GM12874 (cell line): ENCODE measurements at regions not wholly inside any gene's neighbourhood (a gene's known extent, or its start where the extent isn't known, plus 50 kb on each side); places are given as distances from the start of the nearest gene placed in this dataset.

ENCODE experiments used
- TF ChIP-seq, protein P1 (sequence below): IDR thresholded peaks from 2 replicates; pipeline ENCODE4 v1.5.1; 2011; ENCODE audit warnings: low read depth, mild to moderate bottlenecking, control low read depth, low read length, moderate library complexity; ENCODE audit not compliant: insufficient read depth

DNA sequence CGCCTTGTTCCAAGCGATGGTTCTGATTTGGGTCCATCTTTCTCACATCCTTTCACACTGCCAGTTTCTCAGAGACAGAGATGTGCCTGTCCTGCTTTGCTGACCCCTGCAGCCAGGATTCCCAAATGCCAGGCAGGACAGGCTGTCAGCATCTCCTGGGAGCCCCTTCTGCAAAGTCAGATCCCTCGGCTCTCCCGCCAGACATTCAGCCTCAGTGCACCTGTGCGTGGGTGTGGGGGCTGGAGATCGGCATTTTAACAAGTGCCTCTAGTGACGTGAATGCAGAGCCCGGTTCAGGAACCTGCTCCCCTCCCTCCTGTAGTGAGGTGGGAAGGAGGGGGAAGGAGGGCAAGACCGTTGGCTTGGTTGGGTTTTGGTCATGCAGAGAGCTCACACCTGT lies 108.9 kb upstream of the FGF3 start:
- TF ChIP-seq, protein P1, sequence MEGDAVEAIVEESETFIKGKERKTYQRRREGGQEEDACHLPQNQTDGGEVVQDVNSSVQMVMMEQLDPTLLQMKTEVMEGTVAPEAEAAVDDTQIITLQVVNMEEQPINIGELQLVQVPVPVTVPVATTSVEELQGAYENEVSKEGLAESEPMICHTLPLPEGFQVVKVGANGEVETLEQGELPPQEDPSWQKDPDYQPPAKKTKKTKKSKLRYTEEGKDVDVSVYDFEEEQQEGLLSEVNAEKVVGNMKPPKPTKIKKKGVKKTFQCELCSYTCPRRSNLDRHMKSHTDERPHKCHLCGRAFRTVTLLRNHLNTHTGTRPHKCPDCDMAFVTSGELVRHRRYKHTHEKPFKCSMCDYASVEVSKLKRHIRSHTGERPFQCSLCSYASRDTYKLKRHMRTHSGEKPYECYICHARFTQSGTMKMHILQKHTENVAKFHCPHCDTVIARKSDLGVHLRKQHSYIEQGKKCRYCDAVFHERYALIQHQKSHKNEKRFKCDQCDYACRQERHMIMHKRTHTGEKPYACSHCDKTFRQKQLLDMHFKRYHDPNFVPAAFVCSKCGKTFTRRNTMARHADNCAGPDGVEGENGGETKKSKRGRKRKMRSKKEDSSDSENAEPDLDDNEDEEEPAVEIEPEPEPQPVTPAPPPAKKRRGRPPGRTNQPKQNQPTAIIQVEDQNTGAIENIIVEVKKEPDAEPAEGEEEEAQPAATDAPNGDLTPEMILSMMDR, result no peak

DNA sequence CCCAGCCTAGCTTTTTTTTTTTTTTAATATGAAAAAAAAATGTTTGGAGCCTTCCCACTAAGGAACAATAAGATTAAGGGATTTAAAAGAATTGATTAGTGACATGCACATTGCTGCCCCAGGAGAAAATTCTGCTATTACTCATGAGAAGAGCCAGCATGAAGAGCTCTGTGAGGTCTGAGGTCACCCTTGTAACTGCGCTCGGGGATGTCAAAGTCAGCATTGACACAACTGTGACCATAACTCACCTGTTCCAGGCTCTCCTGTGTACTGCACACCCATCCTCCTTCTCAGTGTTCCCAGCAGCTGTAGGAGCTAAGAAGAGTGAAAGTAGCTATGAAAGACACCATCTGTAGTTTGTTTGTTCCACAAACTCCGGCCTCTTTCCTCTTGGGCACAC lies 109.8 kb upstream of the FGF3 start:
- TF ChIP-seq, protein P1, result no peak

DNA sequence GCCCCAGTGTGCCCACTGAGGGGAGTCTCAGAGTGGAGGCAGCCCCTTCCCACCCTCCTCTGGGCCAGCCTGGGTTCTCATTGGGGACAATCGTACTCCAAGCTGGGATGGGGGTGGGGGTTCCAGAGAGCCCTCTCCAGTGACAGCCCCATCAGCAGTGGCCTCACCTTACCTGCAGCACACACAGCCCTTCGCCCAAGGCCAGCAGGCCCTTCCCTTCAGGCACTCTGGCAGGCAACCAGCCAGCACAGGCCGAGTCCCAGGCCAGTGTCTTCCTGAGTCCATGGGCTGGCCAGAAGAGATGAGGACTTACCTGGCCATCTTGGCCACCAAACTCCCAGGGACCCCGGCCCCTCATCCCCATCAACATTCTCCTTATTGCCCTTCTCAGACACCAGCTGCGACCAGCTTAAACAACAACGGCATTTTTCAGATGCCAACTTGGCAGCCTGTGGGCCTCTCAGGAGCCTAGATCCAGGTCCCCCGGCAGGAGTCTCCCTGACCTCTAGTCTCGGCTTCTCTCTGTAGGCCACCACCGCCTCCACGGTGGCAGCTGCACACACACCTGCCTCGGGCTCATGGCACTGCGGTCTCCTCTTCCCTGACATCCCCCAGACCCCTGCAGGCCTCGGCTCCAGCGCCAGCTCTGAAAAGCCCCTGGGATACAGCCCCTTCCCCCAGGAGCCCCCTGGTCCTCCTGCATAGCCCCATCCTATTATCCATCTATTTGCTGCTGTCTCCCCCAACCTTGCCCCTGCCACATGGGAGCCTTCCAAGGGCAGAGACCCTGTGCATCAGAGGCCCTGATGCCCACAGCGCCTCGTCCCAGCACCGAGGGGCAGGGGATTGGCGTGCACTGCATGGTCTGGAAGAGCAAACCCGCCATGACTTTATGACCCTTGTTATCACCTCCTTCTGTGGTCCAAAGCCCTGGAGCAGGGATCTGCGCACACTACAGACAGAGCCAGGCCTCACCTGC lies 111.2 kb upstream of the FGF3 start:
- TF ChIP-seq, protein P1, result no peak

DNA sequence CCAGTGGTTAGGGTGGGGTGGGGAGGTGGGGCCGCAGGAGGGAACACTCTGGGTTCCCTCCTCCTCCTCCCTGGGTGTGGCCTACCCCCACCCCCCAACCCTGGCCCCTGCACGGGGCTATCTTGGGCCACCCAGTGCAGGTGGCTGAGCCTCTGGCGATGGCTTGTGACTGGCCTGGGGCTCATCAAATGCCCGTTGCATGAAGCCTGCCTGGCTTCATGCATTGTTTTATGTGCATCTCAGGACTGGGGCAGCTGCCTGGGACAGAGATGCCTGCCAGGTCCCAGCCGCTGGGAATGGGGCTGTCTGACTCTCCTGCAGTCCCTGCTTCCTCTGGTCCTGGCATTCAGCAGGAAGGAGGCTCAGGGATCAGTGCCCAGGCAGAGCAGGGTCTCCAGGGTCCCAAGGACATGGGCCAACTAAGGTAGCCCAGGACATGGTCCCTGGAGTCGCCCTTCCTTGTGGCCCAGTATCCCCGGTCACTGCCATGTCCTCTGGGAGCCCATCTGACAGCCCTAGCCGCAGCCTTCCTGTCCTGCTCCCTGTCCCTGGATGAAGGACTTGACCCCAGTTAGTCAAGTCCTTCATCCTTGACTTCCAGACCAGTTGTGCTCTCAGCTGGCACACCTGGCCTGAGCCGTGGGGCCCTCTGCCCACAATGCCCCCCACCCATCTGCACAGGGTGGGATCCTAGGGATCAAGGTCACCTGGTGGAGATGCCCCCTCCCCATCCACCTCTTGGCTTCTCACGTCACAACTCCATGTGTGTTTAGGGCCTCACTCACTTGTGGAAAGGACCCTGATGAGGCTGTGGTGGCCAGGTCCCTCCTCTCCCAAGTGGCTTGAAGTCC lies 112.1 kb upstream of the FGF3 start:
- TF ChIP-seq, protein P1, result no peak

DNA sequence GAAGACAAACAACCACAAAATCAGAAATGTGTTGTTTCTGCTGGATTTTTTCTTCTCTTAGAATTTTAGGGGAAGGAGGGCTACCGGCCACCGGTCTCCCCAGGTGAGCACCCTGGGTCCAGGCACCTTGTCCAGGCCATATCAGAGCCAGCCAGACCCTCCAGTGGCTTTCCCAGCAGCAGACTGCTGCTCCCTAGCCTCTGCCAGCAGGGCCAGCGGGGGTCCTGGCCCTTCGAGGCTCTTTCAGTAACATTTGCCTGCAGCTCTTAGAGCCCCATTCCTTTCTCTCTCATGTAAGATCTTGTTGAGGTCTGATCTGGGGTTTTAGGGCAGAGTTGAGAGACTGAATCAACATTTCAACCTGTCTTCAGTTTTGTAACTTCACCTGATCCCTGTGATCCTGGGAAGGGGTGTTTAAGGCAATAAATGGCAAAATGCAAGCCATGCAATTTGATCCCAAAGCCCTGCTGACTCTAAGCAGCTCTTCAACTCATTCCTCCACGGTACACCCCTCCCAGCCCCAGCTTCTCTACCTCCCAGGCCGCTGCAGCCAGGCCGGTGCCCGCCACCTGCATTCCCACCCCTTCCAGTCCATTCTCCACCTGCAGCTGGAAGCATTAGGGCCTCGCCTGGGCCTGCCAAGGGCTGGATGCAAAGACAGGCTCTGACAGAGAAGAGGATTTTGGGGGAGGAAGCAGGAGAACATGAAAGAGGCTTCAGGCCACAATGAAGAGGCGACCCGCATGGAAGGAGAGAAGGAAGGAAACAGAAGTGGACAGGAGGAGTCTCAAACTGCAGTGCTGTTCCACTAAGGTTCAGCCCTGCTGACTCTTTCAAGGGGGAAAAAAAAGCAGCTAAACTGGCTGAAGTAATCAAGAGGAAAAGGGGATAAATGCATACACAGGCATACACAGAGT lies 113.0 kb upstream of the FGF3 start:
- TF ChIP-seq, protein P1, result no peak

DNA sequence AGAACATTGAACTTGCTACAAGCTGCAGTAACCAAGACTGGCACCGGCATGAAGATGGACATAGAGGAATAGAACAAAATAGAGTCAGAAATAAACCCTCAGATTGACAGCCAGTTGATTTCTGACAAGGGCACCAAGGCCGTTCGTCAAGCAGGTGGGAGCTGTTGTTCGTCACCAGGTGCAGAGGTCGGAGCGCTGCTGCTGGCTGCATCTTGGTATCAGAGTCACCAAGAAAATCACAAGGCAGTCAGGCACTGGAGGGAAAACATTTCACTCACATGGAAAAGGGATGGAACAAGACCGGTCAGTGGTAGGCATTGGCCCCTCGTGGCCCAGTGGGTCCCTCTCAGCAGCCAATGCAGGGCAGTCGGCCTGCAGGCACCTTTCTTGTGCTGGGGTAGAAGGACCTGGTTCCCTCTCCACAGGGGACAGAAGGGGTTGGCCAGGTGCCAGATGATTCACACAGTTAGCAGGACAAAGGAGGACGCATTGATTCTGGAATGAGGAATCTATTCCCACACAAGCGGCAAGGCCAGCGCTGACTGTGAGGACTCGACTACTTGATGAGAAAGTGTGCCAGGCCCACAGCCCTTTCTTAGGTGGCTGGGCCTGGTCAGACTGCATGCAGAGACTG lies 115.8 kb upstream of the FGF3 start:
- TF ChIP-seq, protein P1, result no peak
